HG03342 (cell line): ENCODE measurements at regions not wholly inside any gene's neighbourhood (a gene's known extent, or its start where the extent isn't known, plus 50 kb on each side); places are given as distances from the start of the nearest gene placed in this dataset.

Experiments
- ATAC-seq: cut with Tn5 transposase; IDR thresholded peaks from one replicate; pipeline ENCODE4 v1.9.1; 2021; ENCODE audit warnings: mild to moderate bottlenecking, moderate library complexity; ENCODE audit not compliant: unreplicated experiment

- ATAC-seq, result no peak
These were observed 278.2 kb downstream of the IKZF2 start for GRCh38 chr2:212873256-212873655.

- no peak for ATAC-seq
These were observed 279.8 kb downstream of the IKZF2 start for GRCh38 chr2:212871597-212871996.

GRCh38 chr2:212864186-212864585 lies 287.2 kb downstream of the IKZF2 start:
- no peak for ATAC-seq

GRCh38 chr2:212863185-212863588 lies 288.2 kb downstream of the IKZF2 start:
- ATAC-seq, result peak; percentile 74

GRCh38 chr2:212858496-212858895 lies 292.9 kb downstream of the IKZF2 start:
- no peak for ATAC-seq

- ATAC-seq, result no peak
These were observed 296.6 kb downstream of the IKZF2 start for GRCh38 chr2:212854771-212855170.

GRCh38 chr2:212854116-212854515 lies 297.3 kb downstream of the IKZF2 start:
- no peak for ATAC-seq

GRCh38 chr2:212845941-212846340 lies 305.5 kb downstream of the IKZF2 start:
- ATAC-seq, result no peak

- ATAC-seq, result no peak
These were observed 305.0 kb upstream of the ERBB4 start for GRCh38 chr2:212843409-212844199.

GRCh38 chr2:212842544-212843185 lies 304.1 kb upstream of the ERBB4 start:
- ATAC-seq, result no peak

- no peak for ATAC-seq
These were observed 302.9 kb upstream of the ERBB4 start for GRCh38 chr2:212841460-212841859.

GRCh38 chr2:212832211-212833195 lies 293.9 kb upstream of the ERBB4 start:
- no peak for ATAC-seq

GRCh38 chr2:212831671-212832199 lies 293.1 kb upstream of the ERBB4 start:
- no peak for ATAC-seq

GRCh38 chr2:212816267-212816666 lies 277.7 kb upstream of the ERBB4 start:
- ATAC-seq, result no peak

GRCh38 chr2:212815453-212815852 lies 276.9 kb upstream of the ERBB4 start:
- peak; percentile 44 for ATAC-seq

GRCh38 chr2:212814941-212815340 lies 276.3 kb upstream of the ERBB4 start:
- peak; percentile 15 for ATAC-seq

- no peak for ATAC-seq
These were observed 273.3 kb upstream of the ERBB4 start for GRCh38 chr2:212811921-212812320.

GRCh38 chr2:212811036-212811805 lies 272.6 kb upstream of the ERBB4 start:
- no peak for ATAC-seq

GRCh38 chr2:212797484-212798205 lies 259.0 kb upstream of the ERBB4 start:
- ATAC-seq, result no peak

- ATAC-seq, result no peak
These were observed 255.9 kb upstream of the ERBB4 start for GRCh38 chr2:212794471-212794870.
